ENCODE measurements at regions not wholly inside any gene's neighbourhood (a gene's known extent, or its start where the extent isn't known, plus 50 kb on each side); places are given as distances from the start of the nearest gene placed in this dataset.

GRCh38 chr18:4593895-4594294 is 138.8 kb upstream of the DLGAP1 start:
- TF ChIP-seq, protein P1, sequence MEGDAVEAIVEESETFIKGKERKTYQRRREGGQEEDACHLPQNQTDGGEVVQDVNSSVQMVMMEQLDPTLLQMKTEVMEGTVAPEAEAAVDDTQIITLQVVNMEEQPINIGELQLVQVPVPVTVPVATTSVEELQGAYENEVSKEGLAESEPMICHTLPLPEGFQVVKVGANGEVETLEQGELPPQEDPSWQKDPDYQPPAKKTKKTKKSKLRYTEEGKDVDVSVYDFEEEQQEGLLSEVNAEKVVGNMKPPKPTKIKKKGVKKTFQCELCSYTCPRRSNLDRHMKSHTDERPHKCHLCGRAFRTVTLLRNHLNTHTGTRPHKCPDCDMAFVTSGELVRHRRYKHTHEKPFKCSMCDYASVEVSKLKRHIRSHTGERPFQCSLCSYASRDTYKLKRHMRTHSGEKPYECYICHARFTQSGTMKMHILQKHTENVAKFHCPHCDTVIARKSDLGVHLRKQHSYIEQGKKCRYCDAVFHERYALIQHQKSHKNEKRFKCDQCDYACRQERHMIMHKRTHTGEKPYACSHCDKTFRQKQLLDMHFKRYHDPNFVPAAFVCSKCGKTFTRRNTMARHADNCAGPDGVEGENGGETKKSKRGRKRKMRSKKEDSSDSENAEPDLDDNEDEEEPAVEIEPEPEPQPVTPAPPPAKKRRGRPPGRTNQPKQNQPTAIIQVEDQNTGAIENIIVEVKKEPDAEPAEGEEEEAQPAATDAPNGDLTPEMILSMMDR (IDR thresholded peaks at IDR 0.05): no peak
- no peak for TF ChIP-seq EP300 (IDR thresholded peaks at IDR 0.05)
- TF ChIP-seq POLR2AphosphoS5 (IDR thresholded peaks at IDR 0.05): no peak
